ENCODE measurements at regions not wholly inside any gene's neighbourhood (a gene's known extent, or its start where the extent isn't known, plus 50 kb on each side); places are given as distances from the start of the nearest gene placed in this dataset.

GRCh38 chr10:31644931-31645633, 283.5 kb downstream of the ARHGAP12 start:
- TF ChIP-seq, protein P1, sequence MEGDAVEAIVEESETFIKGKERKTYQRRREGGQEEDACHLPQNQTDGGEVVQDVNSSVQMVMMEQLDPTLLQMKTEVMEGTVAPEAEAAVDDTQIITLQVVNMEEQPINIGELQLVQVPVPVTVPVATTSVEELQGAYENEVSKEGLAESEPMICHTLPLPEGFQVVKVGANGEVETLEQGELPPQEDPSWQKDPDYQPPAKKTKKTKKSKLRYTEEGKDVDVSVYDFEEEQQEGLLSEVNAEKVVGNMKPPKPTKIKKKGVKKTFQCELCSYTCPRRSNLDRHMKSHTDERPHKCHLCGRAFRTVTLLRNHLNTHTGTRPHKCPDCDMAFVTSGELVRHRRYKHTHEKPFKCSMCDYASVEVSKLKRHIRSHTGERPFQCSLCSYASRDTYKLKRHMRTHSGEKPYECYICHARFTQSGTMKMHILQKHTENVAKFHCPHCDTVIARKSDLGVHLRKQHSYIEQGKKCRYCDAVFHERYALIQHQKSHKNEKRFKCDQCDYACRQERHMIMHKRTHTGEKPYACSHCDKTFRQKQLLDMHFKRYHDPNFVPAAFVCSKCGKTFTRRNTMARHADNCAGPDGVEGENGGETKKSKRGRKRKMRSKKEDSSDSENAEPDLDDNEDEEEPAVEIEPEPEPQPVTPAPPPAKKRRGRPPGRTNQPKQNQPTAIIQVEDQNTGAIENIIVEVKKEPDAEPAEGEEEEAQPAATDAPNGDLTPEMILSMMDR (IDR thresholded peaks at IDR 0.05) = no peak
- no peak for TF ChIP-seq POLR2A (IDR thresholded peaks at IDR 0.05)
- TF ChIP-seq EP300 (IDR thresholded peaks at IDR 0.05) = no peak
